ENCODE measurements at regions not wholly inside any gene's neighbourhood (a gene's known extent, or its start where the extent isn't known, plus 50 kb on each side); places are given as distances from the start of the nearest gene placed in this dataset.

- no peaks in the 10 kb centered on the region for H3K9me3 ChIP-seq (ENCODE audit: control insufficient read depth, insufficient read depth, low read depth, low read length)
- in situ Hi-C loops (cut with HindIII; ENCODE audit: low pct_unique_long_range_greater_than_20kb, low sequenced_read_pairs) (no loop called here), intact Hi-C loops (cut with micrococcal nuclease; ENCODE audit: unreplicated experiment) (no loop called here)
- H3K27me3 ChIP-seq (ENCODE audit: control insufficient read depth, insufficient read depth, low read length), result peaks cover 24% of the 10 kb centered on the region
- H3K27ac ChIP-seq (ENCODE audit: low read length), result no peak overlapping the region
- no TSS peak for BruUV-seq (replicated peaks)
- H3K4me3 ChIP-seq (ENCODE audit: low read depth in 2 of 2, low read length in 2 of 2), result no peak overlapping the region
- DNase-seq (ENCODE audit: low read depth, low spot score) (no peak), ATAC-seq (no peak)
- no peaks in the 10 kb centered on the region for H3K36me3 ChIP-seq (ENCODE audit: control insufficient read depth, insufficient read depth, low read length)
- no peak for TF ChIP-seq POLR2AphosphoS5 (IDR thresholded peaks at IDR 0.05; ENCODE audit: low read depth, low read length)
- no peak for TF ChIP-seq CTCF (IDR thresholded peaks at IDR 0.05)
- no peak for TF ChIP-seq TCF7L2 (IDR thresholded peaks at IDR 0.05; ENCODE audit: low read depth, low read length)
- TF ChIP-seq REST (IDR thresholded peaks at IDR 0.05; ENCODE audit: insufficient read depth in 1 of 2, low read depth in 2 of 2, low read length in 1 of 2), result no peak
- no peak for TF ChIP-seq SIN3A (IDR thresholded peaks at IDR 0.05; ENCODE audit: borderline replicate concordance, insufficient read depth, low read depth, low read length)
- POLR2A ChIA-PET, result interaction anchor here (0.7 kb wide), 1 partner anchor 34 kb away, joined by 23 read pairs; no protein-coding TSS in a partner anchor
- CTCF ChIA-PET, result no interaction called here
- no peaks in the 10 kb centered on the region for H3K4me1 ChIP-seq (ENCODE audit: control insufficient read depth, insufficient read depth, low read length)
Measured at GRCh38 chr7:11261470-11261869, 287.8 kb downstream of the PHF14 start.

GRCh38 chr7:11266101-11266500 lies 292.4 kb downstream of the PHF14 start:
- H3K4me1 ChIP-seq (ENCODE audit: control insufficient read depth, insufficient read depth, low read length), result no peaks in the 10 kb centered on the region
- H3K36me3 ChIP-seq (ENCODE audit: control insufficient read depth, insufficient read depth, low read length), result no peaks in the 10 kb centered on the region
- DNase-seq (ENCODE audit: low read depth, low spot score) (no peak), ATAC-seq (no peak)
- no peak for TF ChIP-seq POLR2AphosphoS5 (IDR thresholded peaks at IDR 0.05; ENCODE audit: low read depth, low read length)
- no peak for TF ChIP-seq TCF7L2 (IDR thresholded peaks at IDR 0.05; ENCODE audit: low read depth, low read length)
- no peak for TF ChIP-seq CTCF (IDR thresholded peaks at IDR 0.05)
- TF ChIP-seq SIN3A (IDR thresholded peaks at IDR 0.05; ENCODE audit: borderline replicate concordance, insufficient read depth, low read depth, low read length), result no peak
- TF ChIP-seq REST (IDR thresholded peaks at IDR 0.05; ENCODE audit: insufficient read depth in 1 of 2, low read depth in 2 of 2, low read length in 1 of 2), result no peak
- no peak overlapping the region for H3K4me3 ChIP-seq (ENCODE audit: low read depth in 2 of 2, low read length in 2 of 2)
- H3K27ac ChIP-seq (ENCODE audit: low read length), result no peak overlapping the region
- intact Hi-C loops (cut with micrococcal nuclease; ENCODE audit: unreplicated experiment) (no loop called here), in situ Hi-C loops (cut with HindIII; ENCODE audit: low pct_unique_long_range_greater_than_20kb, low sequenced_read_pairs) (no loop called here)
- no TSS peak for BruUV-seq (replicated peaks)
- ChIA-PET CTCF (no interaction called here), POLR2A (no interaction called here)
- no peaks in the 10 kb centered on the region; the same call in 1 of the 2 replicates for H3K27me3 ChIP-seq (ENCODE audit: control insufficient read depth, insufficient read depth, low read length)
- no peaks in the 10 kb centered on the region for H3K9me3 ChIP-seq (ENCODE audit: control insufficient read depth, insufficient read depth, low read depth, low read length)

Data from Panc1 (cell line).